GM21737 (cell line): ENCODE measurements at regions not wholly inside any gene's neighbourhood (a gene's known extent, or its start where the extent isn't known, plus 50 kb on each side); places are given as distances from the start of the nearest gene placed in this dataset.

Source experiments
- ATAC-seq: cut with Tn5 transposase; IDR thresholded peaks from one replicate; pipeline ENCODE4 v1.9.1; 2021; ENCODE audit warnings: mild to moderate bottlenecking, moderate library complexity; ENCODE audit not compliant: unreplicated experiment

DNA sequence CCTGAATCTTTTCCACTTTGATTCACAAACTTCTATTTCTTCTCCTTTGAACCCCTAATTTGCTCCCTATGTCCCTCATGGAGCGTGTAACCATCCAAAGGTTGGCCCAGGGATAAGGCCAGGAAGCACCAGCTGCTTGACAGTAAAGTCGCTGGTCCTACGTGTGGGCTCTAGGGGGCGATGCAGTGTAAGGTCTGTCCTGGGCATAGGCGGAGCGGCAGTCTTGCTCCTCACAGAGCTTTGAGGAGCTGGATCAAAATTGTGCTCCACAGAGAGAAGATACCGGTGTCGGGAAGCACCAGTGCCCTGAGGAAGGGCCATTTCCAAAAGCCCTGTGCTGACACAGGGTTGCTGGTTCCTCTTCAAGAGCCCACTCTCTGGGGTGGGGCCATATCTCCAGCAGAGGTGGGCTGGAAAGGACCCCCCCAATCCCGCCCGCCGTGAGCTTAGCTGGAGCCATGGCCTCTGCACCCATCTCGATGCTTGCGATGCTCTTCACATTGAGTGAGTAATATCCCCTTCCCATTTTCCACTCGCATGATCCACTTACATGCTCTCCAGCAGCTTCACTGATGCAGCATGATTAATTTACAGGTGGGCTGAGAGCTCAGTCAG is 49.9 kb upstream of the OR4E1 start:
- no peak for ATAC-seq
